SK-N-SH (cell line): ENCODE measurements at regions not wholly inside any gene's neighbourhood (a gene's known extent, or its start where the extent isn't known, plus 50 kb on each side); places are given as distances from the start of the nearest gene placed in this dataset.

ENCODE experiments used
- CTCF ChIA-PET: fragments of 300-600, 350-600 bp; formaldehyde crosslinking; extraction: SDS; loops from one replicate; lab custom pipeline; 2021; lab: Yijun Ruan, JAX
- POLR2A ChIA-PET: fragments of 350-600 bp; sonication (Branson Sonifier 250); formaldehyde crosslinking; extraction: SDS; loops from one replicate; lab custom pipeline; 2020; ENCODE audit warnings: antibody characterized with exemption, inconsistent platforms; lab: Yijun Ruan, JAX
- DNase-seq: peaks from one replicate; pipeline ENCODE4 v3.0.0; 2012
- H2AFZ ChIP-seq: fragments of 200-600 bp; sonication (generic); 2 replicates; pipeline ENCODE4 v1.8.1; 2016; ENCODE audit warnings: antibody characterized with exemption, mild to moderate bottlenecking, low read depth
- H3F3A ChIP-seq: fragments of 200-600 bp; sonication (generic); replicated peaks from 2 replicates; pipeline ENCODE3; 2016; ENCODE audit warnings: antibody characterized with exemption, mild to moderate bottlenecking; ENCODE audit not compliant: insufficient read depth
- H3K27ac ChIP-seq, 2 experiments: fragments of 200-500 bp in 1 of 2; fragments of 200-600 bp in 1 of 2; sonication (Bioruptor generic) in 1 of 2; sonication (generic), shearing (Covaris generic) in 1 of 2; 2 replicates each; pipeline versions ENCODE4 v1.5.1 to v1.6.1; 2014 to 2016; ENCODE audit warnings: low read depth in 2 of 2, inconsistent platforms in 1 of 2, low read length in 1 of 2, mild to moderate bottlenecking in 1 of 2, mixed read lengths in 1 of 2
- H3K27me3 ChIP-seq: fragments of 200-600 bp; sonication (generic), shearing (Covaris generic); 2 replicates; pipeline ENCODE4 v1.6.1; 2016; ENCODE audit warnings: mixed run types; ENCODE audit not compliant: insufficient read depth
- H3K36me3 ChIP-seq, 2 experiments: fragments of 200-500 bp in 1 of 2; fragments of 200-600 bp in 1 of 2; sonication (Bioruptor generic) in 1 of 2; sonication (generic) in 1 of 2; replicated peaks in 1 of 2; 2 replicates each; pipeline versions ENCODE3 to v1.5.1; 2014 to 2016; ENCODE audit warnings: low read length in 1 of 2, mild to moderate bottlenecking in 1 of 2; ENCODE audit not compliant: insufficient read depth in 2 of 2, control insufficient read depth in 1 of 2
- H3K4me1 ChIP-seq, 2 experiments: fragments of 200-500 bp in 1 of 2; fragments of 200-600 bp in 1 of 2; sonication (Bioruptor generic) in 1 of 2; sonication (generic), shearing (Covaris generic) in 1 of 2; 2 replicates each; pipeline versions ENCODE4 v1.5.1 to v1.6.1; 2014 to 2016; ENCODE audit warnings: low read depth in 1 of 2, low read length in 1 of 2, mixed run types in 1 of 2; ENCODE audit not compliant: insufficient read depth in 2 of 2, control insufficient read depth in 1 of 2
- H3K4me2 ChIP-seq: fragments of 200-600 bp; sonication (generic), shearing (Covaris generic); 2 replicates; pipeline ENCODE4 v1.6.1; 2017; ENCODE audit warnings: mixed run types
- H3K4me3 ChIP-seq, 2 experiments: fragments of 200-500 bp in 1 of 2; fragments of 200-600 bp in 1 of 2; sonication (Bioruptor generic) in 1 of 2; sonication (generic), shearing (Covaris generic) in 1 of 2; 2 replicates each; pipeline versions ENCODE4 v1.5.1 to v1.8.1; 2014 to 2016; ENCODE audit warnings: low read depth in 2 of 2, inconsistent platforms in 1 of 2, low read length in 1 of 2, mild to moderate bottlenecking in 1 of 2, mixed read lengths in 1 of 2, moderate library complexity in 1 of 2
- H3K79me2 ChIP-seq: fragments of 200-600 bp; sonication (generic); 2 replicates; pipeline ENCODE4 v1.8.1; 2017; ENCODE audit warnings: mild to moderate bottlenecking; ENCODE audit not compliant: insufficient read depth
- H3K9ac ChIP-seq: fragments of 200-600 bp; sonication (generic); 2 replicates; pipeline ENCODE4 v1.6.1; 2017; ENCODE audit warnings: mixed run types
- H3K9me2 ChIP-seq: fragments of 200-600 bp; sonication (generic); 2 replicates; pipeline ENCODE4 v1.6.1; 2017; ENCODE audit warnings: mixed run types
- H3K9me3 ChIP-seq: fragments of 200-600 bp; sonication (generic); 2 replicates; pipeline ENCODE4 v1.6.1; 2017; ENCODE audit warnings: mixed run types, mild to moderate bottlenecking, moderate library complexity
- H4K20me1 ChIP-seq: fragments of 200-600 bp; sonication (generic); 2 replicates; pipeline ENCODE4 v1.6.1; 2017; ENCODE audit warnings: mild to moderate bottlenecking, mixed run types; ENCODE audit not compliant: insufficient read depth
- EP300 ChIP-seq, 2 experiments: IDR thresholded peaks; 2 replicates each; pipeline versions ENCODE4 v1.4.0 to v1.6.1; 2012; ENCODE audit warnings: borderline replicate concordance in 1 of 2, low read depth in 1 of 2, low read length in 1 of 2
- FOSL2 ChIP-seq: IDR thresholded peaks from 2 replicates; pipeline ENCODE4 v1.4.0; 2012; ENCODE audit warnings: low read depth, mild to moderate bottlenecking, moderate library complexity, borderline replicate concordance
- FOXJ3 ChIP-seq: sonication (generic); formaldehyde crosslinking; IDR thresholded peaks from 2 replicates; pipeline ENCODE4 v1.5.1; 2020; ENCODE audit warnings: mild to moderate bottlenecking, missing genetic modification reagents
- NFIC ChIP-seq: IDR thresholded peaks from 2 replicates; pipeline ENCODE4 v1.4.0; 2012; ENCODE audit warnings: borderline replicate concordance
- NRF1 ChIP-seq: IDR thresholded peaks from 2 replicates; pipeline ENCODE4 v1.6.1; 2012; ENCODE audit warnings: low read depth, mild to moderate bottlenecking, low read length
- POLR2AphosphoS5 ChIP-seq: IDR thresholded peaks from 2 replicates; pipeline ENCODE4 v1.6.1; 2012; ENCODE audit warnings: low read depth, low read length
- RAD21 ChIP-seq: IDR thresholded peaks from 2 replicates; pipeline ENCODE4 v1.6.1; 2012; ENCODE audit warnings: mild to moderate bottlenecking, low read length
- RCOR1 ChIP-seq: fragments of 150-350 bp; IDR thresholded peaks from 2 replicates; pipeline ENCODE4 v1.6.1; 2017; ENCODE audit warnings: antibody characterized with exemption, low read length
- REST ChIP-seq: IDR thresholded peaks from 2 replicates; pipeline ENCODE4 v1.6.1; 2012; ENCODE audit warnings: mild to moderate bottlenecking, low read depth, low read length, moderate library complexity
- RXRA ChIP-seq: IDR thresholded peaks from 2 replicates; pipeline ENCODE4 v1.4.0; 2012; ENCODE audit warnings: low read depth, mild to moderate bottlenecking, borderline replicate concordance
- SIN3A ChIP-seq: IDR thresholded peaks from 2 replicates; pipeline ENCODE4 v1.6.1; 2012; ENCODE audit warnings: low read depth, mild to moderate bottlenecking, low read length, moderate library complexity, borderline replicate concordance
- ZBTB33 ChIP-seq: IDR thresholded peaks from 2 replicates; pipeline ENCODE4 v1.4.0; 2012; ENCODE audit warnings: low read depth, borderline replicate concordance
- whole genome bisulfite sequencing: methylation state at CpG from one replicate; pipeline ENCODE4 v1.1.6; 2017; ENCODE audit warnings: low lambda C conversion rate; 5-methylcytosine and 5-hydroxymethylcytosine counted together
- TF ChIP-seq, protein P1 (sequence below): IDR thresholded peaks from 2 replicates; pipeline ENCODE4 v1.4.0; 2012; ENCODE audit warnings: low read depth
- TF ChIP-seq, protein P2 (sequence below): IDR thresholded peaks from 2 replicates; pipeline ENCODE4; 2012
- TF ChIP-seq, protein P3 (sequence below): fragments of 150-350 bp; IDR thresholded peaks from 2 replicates; pipeline ENCODE4 v1.6.1; 2016; ENCODE audit warnings: mild to moderate bottlenecking, low read depth, low read length
- TF ChIP-seq, protein P4 (sequence below): IDR thresholded peaks from 2 replicates; pipeline ENCODE4 v1.4.0; 2012; ENCODE audit warnings: low read depth, borderline replicate concordance

DNA sequence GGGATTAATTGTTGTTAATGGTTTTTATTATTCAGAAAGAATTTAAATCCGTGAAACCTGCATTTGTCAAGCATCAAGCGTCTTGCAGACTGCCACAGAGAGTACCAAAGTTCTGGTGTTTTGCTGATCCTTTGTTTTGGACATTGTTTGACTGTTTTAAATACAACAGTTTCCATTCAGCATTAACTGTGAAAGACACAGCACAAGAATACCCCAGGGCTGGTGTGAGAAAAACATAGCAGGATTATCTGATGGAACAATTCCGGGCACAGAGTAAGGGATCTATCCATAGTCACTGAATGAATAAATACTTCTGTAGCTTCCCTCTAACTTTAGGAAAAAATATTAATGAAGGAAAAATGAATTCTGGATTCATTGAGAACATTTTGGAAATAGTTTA lies 202.3 kb downstream of the LTN1 start:
- Histone ChIP-seq H3K9me3 (no peaks in the 10 kb centered on the region), H3K9ac (no peak overlapping the region), H3K4me1 (peaks cover 0 to 6% of the 10 kb centered on the region in 2 experiments; a peak in 3 of 4 replicates), H3K9me2 (no peaks in the 10 kb centered on the region), H3K79me2 (no peaks in the 10 kb centered on the region), H4K20me1 (no peaks in the 10 kb centered on the region), H3K4me3 (no peak overlapping the region), H3K4me2 (no peak overlapping the region), H3K36me3 (no peaks in the 10 kb centered on the region), H3K27me3 (no peaks in the 10 kb centered on the region), H2AFZ (no peak overlapping the region), H3K27ac (peak overlapping the region in 1 of 2 experiments; percentile 12; a peak in 1 of 4 replicates), H3F3A (no peaks in the 10 kb centered on the region)
- CTCF ChIA-PET, result interaction anchor here (1.3 kb wide), 1 partner anchor 34 kb away, joined by 6 read pairs; no protein-coding TSS in a partner anchor
- peak; percentile 20 for DNase-seq
- TF ChIP-seq EP300 (IDR thresholded peaks at IDR 0.05; ENCODE audit: borderline replicate concordance in 1 of 2, low read depth in 1 of 2, low read length in 1 of 2), result no peak
- TF ChIP-seq, protein P1, sequence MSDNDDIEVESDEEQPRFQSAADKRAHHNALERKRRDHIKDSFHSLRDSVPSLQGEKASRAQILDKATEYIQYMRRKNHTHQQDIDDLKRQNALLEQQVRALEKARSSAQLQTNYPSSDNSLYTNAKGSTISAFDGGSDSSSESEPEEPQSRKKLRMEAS, result no peak
- no peak for TF ChIP-seq RAD21
- TF ChIP-seq, protein P2, sequence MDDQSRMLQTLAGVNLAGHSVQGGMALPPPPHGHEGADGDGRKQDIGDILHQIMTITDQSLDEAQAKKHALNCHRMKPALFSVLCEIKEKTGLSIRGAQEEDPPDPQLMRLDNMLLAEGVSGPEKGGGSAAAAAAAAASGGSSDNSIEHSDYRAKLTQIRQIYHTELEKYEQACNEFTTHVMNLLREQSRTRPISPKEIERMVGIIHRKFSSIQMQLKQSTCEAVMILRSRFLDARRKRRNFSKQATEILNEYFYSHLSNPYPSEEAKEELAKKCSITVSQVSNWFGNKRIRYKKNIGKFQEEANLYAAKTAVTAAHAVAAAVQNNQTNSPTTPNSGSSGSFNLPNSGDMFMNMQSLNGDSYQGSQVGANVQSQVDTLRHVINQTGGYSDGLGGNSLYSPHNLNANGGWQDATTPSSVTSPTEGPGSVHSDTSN, result no peak
- no peak for TF ChIP-seq FOSL2
- TF ChIP-seq, protein P3, sequence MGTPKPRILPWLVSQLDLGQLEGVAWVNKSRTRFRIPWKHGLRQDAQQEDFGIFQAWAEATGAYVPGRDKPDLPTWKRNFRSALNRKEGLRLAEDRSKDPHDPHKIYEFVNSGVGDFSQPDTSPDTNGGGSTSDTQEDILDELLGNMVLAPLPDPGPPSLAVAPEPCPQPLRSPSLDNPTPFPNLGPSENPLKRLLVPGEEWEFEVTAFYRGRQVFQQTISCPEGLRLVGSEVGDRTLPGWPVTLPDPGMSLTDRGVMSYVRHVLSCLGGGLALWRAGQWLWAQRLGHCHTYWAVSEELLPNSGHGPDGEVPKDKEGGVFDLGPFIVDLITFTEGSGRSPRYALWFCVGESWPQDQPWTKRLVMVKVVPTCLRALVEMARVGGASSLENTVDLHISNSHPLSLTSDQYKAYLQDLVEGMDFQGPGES, result no peak
- TF ChIP-seq POLR2AphosphoS5, result no peak
- TF ChIP-seq SIN3A, result no peak
- TF ChIP-seq ZBTB33, result no peak
- no peak for TF ChIP-seq NRF1
- no peak for TF ChIP-seq RCOR1
- TF ChIP-seq, protein P4, sequence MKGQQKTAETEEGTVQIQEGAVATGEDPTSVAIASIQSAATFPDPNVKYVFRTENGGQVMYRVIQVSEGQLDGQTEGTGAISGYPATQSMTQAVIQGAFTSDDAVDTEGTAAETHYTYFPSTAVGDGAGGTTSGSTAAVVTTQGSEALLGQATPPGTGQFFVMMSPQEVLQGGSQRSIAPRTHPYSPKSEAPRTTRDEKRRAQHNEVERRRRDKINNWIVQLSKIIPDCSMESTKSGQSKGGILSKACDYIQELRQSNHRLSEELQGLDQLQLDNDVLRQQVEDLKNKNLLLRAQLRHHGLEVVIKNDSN, result no peak
- TF ChIP-seq NFIC, result no peak
- TF ChIP-seq RXRA, result no peak
- TF ChIP-seq REST, result no peak
- TF ChIP-seq FOXJ3 (CRISPR knock-in tag), result no peak
- WGBS, result 68% methylated on average over 3 of the region's 3 CpGs
- POLR2A ChIA-PET, result no interaction called here
